Nephron (organoid): ENCODE measurements at regions not wholly inside any gene's neighbourhood (a gene's known extent, or its start where the extent isn't known, plus 50 kb on each side); places are given as distances from the start of the nearest gene placed in this dataset.

Experiments used
- H3K27ac Mint-ChIP-seq, 3 experiments: 2 replicates each; pipeline ENCODE4 v1.8.0; 2020; ENCODE audit warnings: mixed read lengths in 3 of 3, mild to moderate bottlenecking in 2 of 3, moderate library complexity in 1 of 3
- H3K27me3 Mint-ChIP-seq: 2 replicates; pipeline ENCODE4 v1.8.0; 2021; ENCODE audit warnings: low read depth, mild to moderate bottlenecking, moderate library complexity, mixed read lengths
- H3K36me3 Mint-ChIP-seq: 2 replicates; pipeline ENCODE4 v1.8.0; 2020; ENCODE audit warnings: low read depth, mixed read lengths
- H3K4me1 Mint-ChIP-seq: 2 replicates; pipeline ENCODE4 v1.8.0; 2020; ENCODE audit warnings: mixed read lengths
- H3K4me3 Mint-ChIP-seq, 3 experiments: 2 replicates each; pipeline ENCODE4 v1.8.0; 2020; ENCODE audit warnings: mild to moderate bottlenecking in 3 of 3, mixed read lengths in 3 of 3, moderate library complexity in 2 of 3
- H3K9me3 Mint-ChIP-seq: 2 replicates; pipeline ENCODE4 v1.8.0; 2020; ENCODE audit warnings: mixed read lengths
- CTCF ChIP-seq, 3 experiments: fragments of 200-600 bp; sonication (generic); IDR thresholded peaks; one replicate each; pipeline ENCODE4 v1.5.0; 2021; ENCODE audit warnings: antibody characterized with exemption in 3 of 3; ENCODE audit not compliant: unreplicated experiment in 3 of 3

GRCh38 chr6:18314317-18314997, 50.1 kb upstream of the DEK start:
- Mint-ChIP-seq H3K36me3 (no peaks in the 10 kb centered on the region), H3K4me3 (no peak overlapping the region), H3K27me3 (no peaks in the 10 kb centered on the region), H3K9me3 (peaks cover 1% of the 10 kb centered on the region), H3K27ac (peak overlapping the region in 1 of 3 experiments; percentile 5), H3K4me1 (peaks cover 8% of the 10 kb centered on the region)
- TF ChIP-seq CTCF (IDR thresholded peaks at IDR 0.05; ENCODE audit: unreplicated experiment in 3 of 3) = no peak
